T-helper 2 cell treated with Interferon-gamma antibody and Interleukin-4, amounts not matched to agents 5 μg/mL and 100 μg/mL, for 36 hours (primary cell): ENCODE measurements at regions not wholly inside any gene's neighbourhood (a gene's known extent, or its start where the extent isn't known, plus 50 kb on each side); places are given as distances from the start of the nearest gene placed in this dataset.

Experiments
- DNase-seq: peaks from one replicate; pipeline ENCODE4 v3.0.0; 2021; ENCODE audit warnings: low spot score
- H3K27ac Mint-ChIP-seq: one replicate; pipeline ENCODE4 v1.8.0; 2021; ENCODE audit warnings: mild to moderate bottlenecking, mixed read lengths
- H3K27me3 Mint-ChIP-seq: one replicate; pipeline ENCODE4 v1.8.0; 2021; ENCODE audit warnings: low read depth, mixed read lengths
- H3K36me3 Mint-ChIP-seq: one replicate; pipeline ENCODE4 v1.8.0; 2021; ENCODE audit warnings: low read depth, mixed read lengths
- H3K4me1 Mint-ChIP-seq: one replicate; pipeline ENCODE4 v1.8.0; 2021; ENCODE audit warnings: low read depth, mixed read lengths
- H3K4me3 Mint-ChIP-seq: one replicate; pipeline ENCODE4 v1.8.0; 2022; ENCODE audit warnings: mild to moderate bottlenecking, moderate library complexity, mixed read lengths
- H3K9me3 Mint-ChIP-seq: one replicate; pipeline ENCODE4 v1.8.0; 2021; ENCODE audit warnings: mixed read lengths

GRCh38 chr14:96994999-96995398, 197.8 kb downstream of the VRK1 start:
- Mint-ChIP-seq H3K4me1 (no peaks in the 10 kb centered on the region), H3K4me3 (no peak overlapping the region), H3K27ac (no peak overlapping the region), H3K36me3 (no peaks in the 10 kb centered on the region), H3K9me3 (no peaks in the 10 kb centered on the region), H3K27me3 (peaks cover 9% of the 10 kb centered on the region)
- no peak for DNase-seq

GRCh38 chr14:96997269-96997668, 200.1 kb downstream of the VRK1 start:
- no peak overlapping the region for H3K4me3 Mint-ChIP-seq
- H3K9me3 Mint-ChIP-seq = peaks cover 1% of the 10 kb centered on the region
- peaks cover 6% of the 10 kb centered on the region for H3K27me3 Mint-ChIP-seq
- H3K4me1 Mint-ChIP-seq = no peaks in the 10 kb centered on the region
- no peak overlapping the region for H3K27ac Mint-ChIP-seq
- H3K36me3 Mint-ChIP-seq = no peaks in the 10 kb centered on the region
- DNase-seq = no peak

DNA sequence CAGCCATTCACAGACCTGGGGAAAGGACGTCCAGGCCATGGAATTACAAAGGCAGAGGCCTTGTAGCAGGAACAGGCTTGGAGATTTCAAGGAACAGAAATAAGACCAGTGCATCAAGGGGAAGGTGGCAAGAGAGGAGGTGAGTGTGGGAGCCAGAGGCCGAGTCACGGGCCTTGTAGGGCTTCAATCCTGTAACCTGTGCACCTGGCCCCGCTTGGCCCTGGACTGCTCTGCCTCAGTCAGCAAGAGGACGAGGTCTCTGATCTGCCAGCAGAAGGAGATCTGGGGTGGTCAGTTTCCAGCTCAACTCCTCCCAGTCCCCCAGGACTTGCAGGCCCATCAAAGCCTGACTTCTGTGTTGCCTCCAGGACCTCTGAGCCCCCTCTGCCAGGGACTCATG, 200.8 kb downstream of the VRK1 start:
- Mint-ChIP-seq H3K9me3 (peaks cover 6% of the 10 kb centered on the region), H3K4me3 (no peak overlapping the region), H3K27me3 (peaks cover 3% of the 10 kb centered on the region), H3K4me1 (no peaks in the 10 kb centered on the region), H3K36me3 (no peaks in the 10 kb centered on the region), H3K27ac (no peak overlapping the region)
- no peak for DNase-seq

DNA sequence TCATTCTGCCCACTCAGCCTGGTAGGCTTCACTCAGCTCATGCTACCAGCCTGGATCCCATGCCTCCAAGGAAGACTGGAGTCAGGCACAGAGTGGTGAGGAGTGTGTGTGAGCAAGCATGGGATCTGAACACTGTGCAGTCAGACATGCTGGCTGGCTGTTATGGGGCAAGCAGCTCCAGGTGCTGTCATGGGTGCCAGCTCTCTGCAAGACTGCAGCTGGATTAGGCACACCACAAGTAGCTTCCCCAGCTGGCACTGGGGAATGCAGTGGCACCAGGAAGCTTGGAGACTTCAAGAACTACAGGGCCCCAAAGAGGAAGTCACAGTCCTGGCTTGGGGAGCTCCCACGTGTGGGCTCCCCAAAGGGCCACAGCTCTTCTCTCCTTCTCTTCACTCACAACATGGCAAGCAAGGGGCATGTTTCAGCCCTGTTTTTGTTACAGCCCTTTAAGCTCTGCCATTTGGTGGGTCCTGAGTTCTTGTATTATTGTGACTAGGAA, 202.5 kb downstream of the VRK1 start:
- Mint-ChIP-seq H3K36me3 (no peaks in the 10 kb centered on the region), H3K4me3 (no peak overlapping the region), H3K4me1 (no peaks in the 10 kb centered on the region), H3K9me3 (peaks cover 9% of the 10 kb centered on the region), H3K27me3 (no peaks in the 10 kb centered on the region), H3K27ac (no peak overlapping the region)
- no peak for DNase-seq

GRCh38 chr14:97002454-97002853, 205.3 kb downstream of the VRK1 start:
- H3K27ac Mint-ChIP-seq = no peak overlapping the region
- H3K9me3 Mint-ChIP-seq = peaks cover 9% of the 10 kb centered on the region
- no peaks in the 10 kb centered on the region for H3K36me3 Mint-ChIP-seq
- no peak overlapping the region for H3K4me3 Mint-ChIP-seq
- no peaks in the 10 kb centered on the region for H3K27me3 Mint-ChIP-seq
- no peaks in the 10 kb centered on the region for H3K4me1 Mint-ChIP-seq
- DNase-seq = no peak

- peaks cover 9% of the 10 kb centered on the region for H3K9me3 Mint-ChIP-seq
- peaks cover 3% of the 10 kb centered on the region for H3K27me3 Mint-ChIP-seq
- H3K4me1 Mint-ChIP-seq = peaks cover 2% of the 10 kb centered on the region
- no peak overlapping the region for H3K4me3 Mint-ChIP-seq
- no peak overlapping the region for H3K27ac Mint-ChIP-seq
- H3K36me3 Mint-ChIP-seq = no peaks in the 10 kb centered on the region
- no peak for DNase-seq
Measured at GRCh38 chr14:97005934-97006333, 208.8 kb downstream of the VRK1 start.

- H3K27me3 Mint-ChIP-seq = peaks cover 4% of the 10 kb centered on the region
Measured at GRCh38 chr14:97010491-97011160, 213.4 kb downstream of the VRK1 start.

DNA sequence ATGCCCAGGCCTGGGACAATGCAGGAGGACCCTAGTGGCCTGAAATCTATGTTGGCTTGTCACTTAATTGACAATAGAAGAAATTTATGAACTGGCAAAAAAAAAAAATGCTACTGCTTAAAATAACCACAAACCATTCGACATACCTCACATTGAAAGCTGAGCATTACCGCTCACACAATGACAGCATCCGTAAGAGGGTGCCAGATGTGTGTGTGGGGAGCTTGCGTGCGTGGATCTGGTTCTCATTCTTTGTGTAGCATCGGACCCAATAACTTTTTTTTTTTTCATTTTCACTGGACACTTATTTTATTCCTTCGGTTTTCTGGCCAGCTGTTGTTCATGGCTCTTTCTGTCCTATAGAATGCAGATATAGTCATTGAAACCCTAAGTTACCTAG, 216.7 kb downstream of the VRK1 start:
- H3K27ac Mint-ChIP-seq = no peak overlapping the region
- no peaks in the 10 kb centered on the region for H3K9me3 Mint-ChIP-seq
- no peak overlapping the region for H3K4me3 Mint-ChIP-seq
- DNase-seq = no peak
- H3K27me3 Mint-ChIP-seq = peaks cover 4% of the 10 kb centered on the region
- peaks cover 2% of the 10 kb centered on the region for H3K4me1 Mint-ChIP-seq
- no peaks in the 10 kb centered on the region for H3K36me3 Mint-ChIP-seq

More at GRCh38 chr14:97010491-97011160, 213.4 kb downstream of the VRK1 start:
- Mint-ChIP-seq H3K27ac (no peak overlapping the region), H3K9me3 (no peaks in the 10 kb centered on the region), H3K36me3 (no peaks in the 10 kb centered on the region), H3K4me1 (peaks cover 2% of the 10 kb centered on the region), H3K4me3 (no peak overlapping the region)
- no peak for DNase-seq

GRCh38 chr14:97021001-97021400, 223.8 kb downstream of the VRK1 start:
- DNase-seq = no peak
- Mint-ChIP-seq H3K27ac (no peak overlapping the region), H3K4me1 (peaks cover 8% of the 10 kb centered on the region), H3K27me3 (peaks cover 2% of the 10 kb centered on the region), H3K9me3 (no peaks in the 10 kb centered on the region), H3K4me3 (no peak overlapping the region), H3K36me3 (no peaks in the 10 kb centered on the region)

DNA sequence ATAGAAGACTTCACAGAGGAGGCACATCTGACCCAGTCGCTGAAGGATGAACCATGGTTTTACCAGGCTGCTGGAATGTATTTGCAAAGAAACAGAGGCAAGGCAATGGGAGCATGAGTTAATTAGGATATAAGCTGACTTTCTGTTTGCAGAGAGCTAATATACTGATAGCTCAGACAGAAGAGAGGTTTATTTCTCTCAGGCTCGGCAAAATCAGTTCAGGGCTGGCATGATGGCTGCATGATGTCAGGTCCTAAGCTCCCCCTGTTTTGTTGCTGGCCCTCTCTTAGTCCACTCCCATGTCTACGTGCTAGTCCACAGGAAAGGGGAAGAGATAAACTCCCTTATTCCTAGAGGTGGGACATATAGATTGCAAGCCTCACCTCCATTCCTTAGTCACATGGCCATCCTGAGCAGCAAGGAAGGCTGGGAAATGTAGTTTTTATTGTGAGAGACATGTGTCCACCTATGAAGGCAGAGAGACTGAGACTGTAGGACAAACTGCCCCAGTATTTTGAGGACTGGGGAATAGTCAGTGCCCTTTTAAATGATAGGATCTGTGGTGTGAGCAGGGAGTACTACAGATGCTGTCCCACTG, 224.5 kb downstream of the VRK1 start:
- Mint-ChIP-seq H3K36me3 (no peaks in the 10 kb centered on the region), H3K27ac (no peak overlapping the region), H3K4me1 (peaks cover 8% of the 10 kb centered on the region), H3K4me3 (no peak overlapping the region), H3K27me3 (peaks cover 2% of the 10 kb centered on the region), H3K9me3 (no peaks in the 10 kb centered on the region)
- DNase-seq = no peak

GRCh38 chr14:97022741-97023140, 225.6 kb downstream of the VRK1 start:
- no peaks in the 10 kb centered on the region for H3K36me3 Mint-ChIP-seq
- peaks cover 5% of the 10 kb centered on the region for H3K27me3 Mint-ChIP-seq
- H3K4me3 Mint-ChIP-seq = no peak overlapping the region
- peaks cover 8% of the 10 kb centered on the region for H3K4me1 Mint-ChIP-seq
- H3K9me3 Mint-ChIP-seq = no peaks in the 10 kb centered on the region
- no peak overlapping the region for H3K27ac Mint-ChIP-seq
- DNase-seq = no peak

DNA sequence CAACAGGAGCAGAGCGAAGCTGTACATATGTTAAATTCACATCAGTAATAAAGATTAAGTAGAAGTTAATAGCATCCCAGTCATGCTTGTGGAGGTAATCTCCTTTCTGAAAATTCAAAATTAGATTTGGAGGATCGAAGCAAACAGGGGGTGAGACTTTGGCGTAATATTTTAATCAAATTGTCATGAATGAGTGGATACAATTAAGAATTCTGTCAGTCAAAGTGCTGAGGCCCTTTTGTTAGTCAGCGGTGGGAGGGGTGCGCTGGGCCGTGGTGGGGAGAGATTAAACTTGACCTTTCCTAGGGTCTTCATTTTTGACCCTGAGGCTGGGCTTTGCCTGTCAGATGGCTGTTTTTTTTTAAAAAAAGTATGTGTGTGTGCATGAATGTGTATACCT, 226.7 kb downstream of the VRK1 start:
- no peak for DNase-seq
- Mint-ChIP-seq H3K4me1 (peaks cover 8% of the 10 kb centered on the region), H3K4me3 (no peak overlapping the region), H3K36me3 (no peaks in the 10 kb centered on the region), H3K27me3 (peaks cover 5% of the 10 kb centered on the region), H3K27ac (no peak overlapping the region), H3K9me3 (no peaks in the 10 kb centered on the region)

DNA sequence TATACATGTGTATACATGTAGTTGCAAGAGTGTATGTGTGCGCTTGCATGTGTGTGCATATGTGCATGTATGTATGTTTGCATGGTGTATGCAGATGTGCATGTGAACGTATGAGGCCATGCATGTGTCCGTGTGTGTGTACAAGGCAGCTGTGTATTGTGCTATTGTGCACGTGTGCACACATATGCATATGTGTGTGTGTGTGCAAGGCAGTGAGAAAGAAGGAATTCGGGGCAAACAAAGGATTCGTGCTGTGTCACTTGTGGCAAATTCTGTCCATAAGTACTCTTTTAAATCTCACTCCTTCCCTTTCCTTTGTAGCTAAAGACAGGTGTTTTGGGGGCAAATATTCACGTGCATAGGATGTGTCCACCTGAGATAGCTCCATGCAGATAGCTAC, 227.1 kb downstream of the VRK1 start:
- no peak for DNase-seq
- Mint-ChIP-seq H3K4me3 (no peak overlapping the region), H3K27me3 (peaks cover 5% of the 10 kb centered on the region), H3K9me3 (no peaks in the 10 kb centered on the region), H3K36me3 (no peaks in the 10 kb centered on the region), H3K27ac (no peak overlapping the region), H3K4me1 (peaks cover 8% of the 10 kb centered on the region)

DNA sequence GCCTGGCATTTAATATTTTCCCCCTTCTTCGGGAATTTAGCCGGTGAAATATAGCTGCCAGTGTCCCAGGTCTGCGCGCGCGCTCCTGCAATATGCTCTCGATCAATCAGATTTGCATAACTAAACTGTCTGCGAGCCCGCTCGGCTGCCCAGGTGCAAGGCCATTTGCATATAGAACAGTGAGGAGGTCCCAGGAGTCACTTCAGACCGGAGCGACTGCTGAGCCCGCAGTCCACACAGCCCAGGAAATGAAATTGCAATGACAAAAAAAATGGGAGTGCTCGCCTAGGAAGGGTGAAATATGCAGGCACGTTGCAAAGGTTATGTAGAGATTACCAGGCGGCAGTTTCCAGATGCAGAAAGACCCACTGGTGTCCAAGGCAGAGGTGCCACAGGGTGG, 228.5 kb downstream of the VRK1 start:
- Mint-ChIP-seq H3K4me3 (no peak overlapping the region), H3K27ac (no peak overlapping the region), H3K9me3 (peaks cover 3% of the 10 kb centered on the region)

More for the DNA sequence above, 228.5 kb downstream of the VRK1 start:
- Mint-ChIP-seq H3K36me3 (no peaks in the 10 kb centered on the region), H3K27me3 (peaks cover 9% of the 10 kb centered on the region), H3K4me1 (peaks cover 8% of the 10 kb centered on the region)
- no peak for DNase-seq
